BJ (cell line): ENCODE measurements at regions not wholly inside any gene's neighbourhood (a gene's known extent, or its start where the extent isn't known, plus 50 kb on each side); places are given as distances from the start of the nearest gene placed in this dataset.

Source experiments
- CTCF ChIA-PET: fragments of 350-600 bp; formaldehyde crosslinking; extraction: SDS; loops from one replicate; lab custom pipeline; 2021; ENCODE audit warnings: antibody characterized with exemption, inconsistent platforms; lab: Yijun Ruan, JAX
- POLR2A ChIA-PET: fragments of 300-600 bp; sonication (Branson Sonifier 250); formaldehyde crosslinking; extraction: SDS; loops from one replicate; lab custom pipeline; 2021; ENCODE audit warnings: antibody characterized with exemption; lab: Charles Lee
- DNase-seq: peaks from one replicate; pipeline ENCODE4 v3.0.0-alpha.2; 2011; ENCODE audit warnings: low read depth
- H3K27me3 ChIP-seq: 2 replicates; pipeline ENCODE4 v1.6.0; 2011; ENCODE audit warnings: low read length; ENCODE audit not compliant: control insufficient read depth, insufficient read depth
- H3K36me3 ChIP-seq: 2 replicates; pipeline ENCODE4 v1.5.1; 2011; ENCODE audit warnings: low read length; ENCODE audit not compliant: control insufficient read depth, insufficient read depth
- H3K4me3 ChIP-seq: 2 replicates; pipeline ENCODE4 v1.5.1; 2011; ENCODE audit warnings: low read depth, mild to moderate bottlenecking, control low read depth, low read length
- TF ChIP-seq, protein P1 (sequence below): IDR thresholded peaks from 2 replicates; pipeline ENCODE4 v1.5.1; 2011; ENCODE audit warnings: low read depth, mild to moderate bottlenecking, control low read depth, inconsistent platforms, low read length, moderate library complexity; ENCODE audit not compliant: insufficient read depth

DNA sequence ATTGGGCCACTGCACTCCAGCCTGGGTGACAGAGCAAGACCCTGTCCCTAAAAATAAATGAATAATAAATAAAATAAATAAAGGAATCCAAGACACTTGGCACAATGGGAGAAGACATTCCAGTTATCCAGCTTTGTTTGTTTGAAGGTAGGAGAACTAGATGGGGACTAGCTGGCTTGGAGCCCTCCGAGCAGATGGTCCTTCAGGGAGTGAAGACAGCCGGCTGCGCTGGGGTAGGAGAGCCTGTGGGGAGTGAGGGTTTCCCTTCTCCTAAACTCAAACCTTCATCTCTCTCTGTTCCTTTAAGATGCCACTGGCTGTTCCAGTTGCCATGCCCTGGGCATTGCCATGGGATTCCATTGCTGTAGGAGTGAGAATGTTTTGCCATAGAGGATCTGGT lies 120.6 kb downstream of the NAV1 start:
- Histone ChIP-seq H3K27me3 (no peaks in the 10 kb centered on the region), H3K36me3 (peaks cover 4% of the 10 kb centered on the region), H3K4me3 (no peak overlapping the region)
- TF ChIP-seq, protein P1, sequence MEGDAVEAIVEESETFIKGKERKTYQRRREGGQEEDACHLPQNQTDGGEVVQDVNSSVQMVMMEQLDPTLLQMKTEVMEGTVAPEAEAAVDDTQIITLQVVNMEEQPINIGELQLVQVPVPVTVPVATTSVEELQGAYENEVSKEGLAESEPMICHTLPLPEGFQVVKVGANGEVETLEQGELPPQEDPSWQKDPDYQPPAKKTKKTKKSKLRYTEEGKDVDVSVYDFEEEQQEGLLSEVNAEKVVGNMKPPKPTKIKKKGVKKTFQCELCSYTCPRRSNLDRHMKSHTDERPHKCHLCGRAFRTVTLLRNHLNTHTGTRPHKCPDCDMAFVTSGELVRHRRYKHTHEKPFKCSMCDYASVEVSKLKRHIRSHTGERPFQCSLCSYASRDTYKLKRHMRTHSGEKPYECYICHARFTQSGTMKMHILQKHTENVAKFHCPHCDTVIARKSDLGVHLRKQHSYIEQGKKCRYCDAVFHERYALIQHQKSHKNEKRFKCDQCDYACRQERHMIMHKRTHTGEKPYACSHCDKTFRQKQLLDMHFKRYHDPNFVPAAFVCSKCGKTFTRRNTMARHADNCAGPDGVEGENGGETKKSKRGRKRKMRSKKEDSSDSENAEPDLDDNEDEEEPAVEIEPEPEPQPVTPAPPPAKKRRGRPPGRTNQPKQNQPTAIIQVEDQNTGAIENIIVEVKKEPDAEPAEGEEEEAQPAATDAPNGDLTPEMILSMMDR: no peak
- ChIA-PET CTCF (interaction anchor here (1.1 kb wide), 1 partner anchor 34 kb away, joined by 3 read pairs; no protein-coding TSS in a partner anchor), POLR2A (no interaction called here)
- no peak for DNase-seq

DNA sequence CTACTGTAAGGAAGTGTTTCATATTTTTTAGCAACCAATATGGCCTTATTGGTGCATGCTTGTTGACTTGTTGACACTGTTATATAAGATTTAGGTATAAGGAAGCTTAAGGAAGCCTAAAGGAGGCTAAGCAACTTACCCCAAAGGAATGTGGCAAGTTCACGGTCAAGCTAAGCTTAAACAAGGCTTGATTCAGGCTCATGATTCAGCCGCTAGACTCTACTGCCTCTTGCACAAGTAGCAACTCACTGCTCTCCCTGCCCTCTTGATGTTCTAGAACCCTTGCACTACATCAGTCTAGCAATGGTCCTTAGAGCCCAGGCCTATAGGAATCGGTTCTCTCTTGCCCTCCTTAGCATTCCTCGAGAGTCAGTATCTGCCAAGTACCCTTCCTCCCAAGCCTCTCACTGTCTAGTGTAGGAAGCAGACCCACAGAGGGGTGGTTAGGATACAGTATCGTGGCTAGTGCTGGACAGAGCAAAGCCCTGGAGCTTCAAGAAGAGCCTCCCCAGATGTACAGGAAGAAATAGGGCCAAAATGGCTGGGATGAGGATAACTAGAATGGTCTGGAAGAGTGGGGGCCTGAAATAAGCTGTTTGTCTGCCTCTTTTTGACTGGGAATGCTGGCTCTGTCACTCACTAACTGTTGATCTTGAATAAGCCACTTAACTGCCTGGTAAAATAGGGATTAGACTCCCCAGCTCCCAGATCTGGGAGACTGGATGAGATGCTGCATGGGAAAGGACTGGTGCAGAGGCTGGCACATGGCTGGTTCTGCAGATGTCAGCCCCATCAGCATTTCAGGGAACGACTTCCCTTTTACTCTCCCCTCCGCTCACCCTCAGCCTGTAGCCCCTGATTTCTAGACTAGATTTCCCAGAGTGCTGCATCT lies 122.2 kb downstream of the NAV1 start:
- TF ChIP-seq, protein P1: no peak
- ChIA-PET POLR2A (no interaction called here), CTCF (interaction anchor here (0.9 to 1.4 kb wide), 3 partner anchors 12 to 130 kb away, joined by 3 to 6 read pairs (median 3); no protein-coding TSS in a partner anchor)
- Histone ChIP-seq H3K27me3 (no peaks in the 10 kb centered on the region), H3K36me3 (peaks cover 12% of the 10 kb centered on the region), H3K4me3 (no peak overlapping the region)
- DNase-seq: no peak

DNA sequence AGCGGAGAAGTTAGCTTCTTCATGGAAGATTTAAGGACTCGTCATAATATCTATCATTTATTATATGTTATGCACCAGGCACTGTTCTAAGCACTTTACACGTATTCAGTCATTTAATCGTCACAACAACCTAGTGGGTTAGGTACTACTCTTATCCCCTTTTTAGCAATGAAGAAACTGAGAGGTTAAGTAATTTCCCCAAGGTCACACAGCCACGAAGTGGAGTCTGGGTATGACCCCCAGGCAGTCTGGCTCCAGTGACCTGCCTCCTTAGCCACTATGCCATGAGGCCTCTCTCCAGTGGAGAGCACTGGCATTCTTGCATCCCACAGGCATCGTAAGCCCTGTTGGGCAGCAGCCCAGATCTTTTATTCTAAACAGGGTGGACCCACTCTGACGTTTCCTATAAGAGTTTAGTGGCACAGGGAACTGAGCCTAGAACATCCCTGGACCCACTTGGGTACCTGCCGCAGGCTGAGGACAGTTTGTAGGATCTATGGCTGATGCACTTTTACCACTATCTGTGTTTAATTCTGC lies 123.0 kb downstream of the NAV1 start:
- ChIA-PET CTCF (interaction anchor here (0.9 to 1.4 kb wide), 2 partner anchors 11 to 131 kb away, joined by 3 read pairs; no protein-coding TSS in a partner anchor), POLR2A (no interaction called here)
- no peak for DNase-seq
- no peak overlapping the region for H3K4me3 ChIP-seq
- no peaks in the 10 kb centered on the region for H3K27me3 ChIP-seq
- TF ChIP-seq, protein P1: no peak
- H3K36me3 ChIP-seq: peaks cover 12% of the 10 kb centered on the region

DNA sequence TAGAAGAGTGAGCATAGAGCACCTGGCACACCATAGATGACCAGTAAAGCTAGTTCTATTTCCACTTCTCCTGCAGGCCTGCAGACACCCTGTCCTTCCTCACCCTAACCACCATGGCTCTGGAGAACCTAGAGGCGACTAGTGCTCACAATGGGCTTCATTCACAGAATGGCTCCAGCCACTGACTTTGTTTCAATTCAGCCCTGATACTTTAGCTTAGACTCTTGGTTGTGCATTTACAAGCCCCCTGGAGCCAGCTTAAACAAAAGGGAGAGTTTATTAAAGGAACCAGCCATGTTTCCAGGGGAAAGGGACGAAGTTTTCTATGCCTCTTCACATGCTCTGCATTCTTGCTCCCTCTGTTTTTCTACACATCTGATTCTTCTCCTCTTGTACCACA lies 123.7 kb downstream of the NAV1 start:
- Histone ChIP-seq H3K27me3 (no peaks in the 10 kb centered on the region), H3K36me3 (peaks cover 14% of the 10 kb centered on the region), H3K4me3 (no peak overlapping the region)
- CTCF ChIA-PET: interaction anchor here (1.2 kb wide), 1 partner anchor 16 kb away, joined by 4 read pairs; no protein-coding TSS in a partner anchor
- TF ChIP-seq, protein P1: no peak
- POLR2A ChIA-PET: no interaction called here
- DNase-seq: no peak

DNA sequence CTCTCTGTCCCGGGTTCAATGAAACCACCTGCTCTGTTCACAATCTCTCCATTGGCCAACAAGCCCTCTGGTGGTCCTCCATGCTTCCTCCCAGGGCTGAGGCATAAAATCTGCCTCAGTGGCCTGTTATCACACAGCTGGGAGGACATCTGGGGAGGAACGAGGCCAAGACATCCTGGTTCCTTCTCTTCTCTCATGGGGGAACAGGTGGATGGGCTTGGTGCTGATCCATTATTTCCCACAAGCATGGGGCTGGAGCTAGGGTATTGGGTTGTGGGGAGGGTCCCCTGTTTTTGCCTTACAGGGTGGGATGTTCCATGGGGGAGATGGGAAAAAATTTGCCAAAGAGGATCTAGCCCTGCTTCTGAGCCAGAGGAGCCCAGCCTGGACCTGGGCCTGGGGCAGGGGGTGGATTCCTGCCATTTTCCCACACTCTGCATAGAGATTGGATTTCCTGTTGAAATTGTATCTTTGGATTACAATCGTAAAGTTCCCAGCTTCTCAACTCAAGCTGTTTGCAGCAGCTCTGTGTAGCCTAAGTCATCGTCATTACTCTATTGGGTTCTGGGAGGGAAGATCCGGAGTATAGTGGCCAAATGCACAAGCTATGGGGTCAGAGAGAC lies 124.7 kb downstream of the NAV1 start:
- peaks cover 14% of the 10 kb centered on the region for H3K36me3 ChIP-seq

More for the DNA sequence above, 124.7 kb downstream of the NAV1 start:
- Histone ChIP-seq H3K4me3 (no peak overlapping the region), H3K27me3 (no peaks in the 10 kb centered on the region)
- ChIA-PET CTCF (interaction anchor here (1.2 to 2.0 kb wide), 3 partner anchors 8 to 104 kb away, joined by 4 to 10 read pairs (median 6); no protein-coding TSS in a partner anchor), POLR2A (no interaction called here)
- DNase-seq: no peak
- TF ChIP-seq, protein P1: no peak
